Suppressor macrophage treated with lipopolysaccharide for 1 hour (primary cell): ENCODE measurements at regions not wholly inside any gene's neighbourhood (a gene's known extent, or its start where the extent isn't known, plus 50 kb on each side); places are given as distances from the start of the nearest gene placed in this dataset.
A peak's percentile ranks its signal among the peaks of the same experiment; 100 is the strongest.

Experiments used
- DNase-seq, 3 donors: peaks; one replicate each; pipeline ENCODE4 v3.0.0-alpha.2; 2020 to 2022

- DNase-seq: no peak
These were observed 513.8 kb upstream of the POU3F3 start for GRCh38 chr2:104340162-104340561.

- no peak for DNase-seq
These were observed 512.8 kb upstream of the POU3F3 start for GRCh38 chr2:104340879-104341828.

GRCh38 chr2:104344306-104344705, 509.6 kb upstream of the POU3F3 start:
- DNase-seq: no peak

GRCh38 chr2:104344985-104345384, 508.9 kb upstream of the POU3F3 start:
- DNase-seq: no peak

GRCh38 chr2:104358122-104358521, 495.8 kb upstream of the POU3F3 start:
- no peak for DNase-seq

GRCh38 chr2:104361414-104361813, 492.5 kb upstream of the POU3F3 start:
- no peak for DNase-seq

GRCh38 chr2:104368089-104368488, 485.8 kb upstream of the POU3F3 start:
- DNase-seq: no peak

- no peak for DNase-seq
These were observed 482.7 kb upstream of the POU3F3 start for GRCh38 chr2:104371087-104371781.

- DNase-seq: no peak
These were observed 478.7 kb upstream of the POU3F3 start for GRCh38 chr2:104375206-104375605.

GRCh38 chr2:104378853-104379374, 475.0 kb upstream of the POU3F3 start:
- peak; percentile 23 to 48 (median 43) for DNase-seq

GRCh38 chr2:104384961-104385360, 469.0 kb upstream of the POU3F3 start:
- no peak for DNase-seq

- no peak for DNase-seq
These were observed 468.2 kb upstream of the POU3F3 start for GRCh38 chr2:104385743-104386142.

GRCh38 chr2:104388296-104388695, 465.6 kb upstream of the POU3F3 start:
- no peak for DNase-seq

- no peak for DNase-seq
These were observed 451.1 kb upstream of the POU3F3 start for GRCh38 chr2:104402825-104403224.

- no peak for DNase-seq
These were observed 449.4 kb upstream of the POU3F3 start for GRCh38 chr2:104404526-104404925.

GRCh38 chr2:104405623-104406022, 448.3 kb upstream of the POU3F3 start:
- DNase-seq: no peak

GRCh38 chr2:104406261-104406726, 447.6 kb upstream of the POU3F3 start:
- DNase-seq: no peak

- DNase-seq: no peak
These were observed 446.3 kb upstream of the POU3F3 start for GRCh38 chr2:104407641-104408040.

- DNase-seq: no peak
These were observed 445.6 kb upstream of the POU3F3 start for GRCh38 chr2:104408266-104408665.

GRCh38 chr2:104410136-104410535, 443.8 kb upstream of the POU3F3 start:
- DNase-seq: no peak

GRCh38 chr2:104412384-104412783, 441.5 kb upstream of the POU3F3 start:
- DNase-seq: peak; percentile 26 to 56 (median 46)

- no peak for DNase-seq
These were observed 440.0 kb upstream of the POU3F3 start for GRCh38 chr2:104413890-104414289.

- no peak for DNase-seq
These were observed 438.6 kb upstream of the POU3F3 start for GRCh38 chr2:104415284-104415683.
